K562 (cell line): ENCODE measurements at regions not wholly inside any gene's neighbourhood (a gene's known extent, or its start where the extent isn't known, plus 50 kb on each side); places are given as distances from the start of the nearest gene placed in this dataset.

Source experiments
- ATAC-seq: fragments of 200-7000 bp; cut with Tn5 transposase; 3 replicates; pipeline ENCODE4 v1.9.1; 2020; ENCODE audit warnings: moderate library complexity
- BruUV-seq: library from RNA; stranded (reverse); fragments of 400-500 nt; replicated peaks from 2 replicates; lab custom pipeline; 2021; lab: Mats Ljungman, UMichigan
- CTCF ChIA-PET: fragments of 300-600 bp; formaldehyde crosslinking; extraction: SDS; loops from one replicate; lab custom pipeline; 2021; ENCODE audit warnings: low intra/inter-chr PET ratio; lab: Yijun Ruan, JAX
- POLR2A ChIA-PET: fragments of 300-600, 350-650 bp; sonication (Branson Sonifier 250); formaldehyde crosslinking; extraction: SDS; loops from one replicate; lab custom pipeline; 2021; ENCODE audit warnings: antibody characterized with exemption, inconsistent platforms; lab: Yijun Ruan, JAX
- DNase-seq, 4 experiments: peaks; one replicate each; pipeline versions ENCODE4 v3.0.0 to v3.0.0-alpha.2; 2011 to 2018; ENCODE audit warnings: low spot score in 3 of 4, mixed read lengths in 3 of 4; ENCODE audit errors: extremely low read depth in 1 of 4
- FAIRE-seq: peaks from 2 replicates; lab custom pipeline; 2011; peaks lifted over from hg19 to GRCh38; lab: Jason Lieb, UNC
- H2AFZ ChIP-seq: 2 replicates; pipeline ENCODE4 v1.6.0; 2011; ENCODE audit warnings: low read depth, low read length, control low read depth, inconsistent platforms
- H3K27ac ChIP-seq: fragments of 200-600 bp; 3 replicates; pipeline ENCODE4 v1.8.0; 2011; ENCODE audit warnings: low read depth, mild to moderate bottlenecking, control low read depth, inconsistent platforms, low read length, moderate library complexity, mixed read lengths; ENCODE audit errors: extremely low read depth
- H3K27me3 ChIP-seq, 2 experiments: fragments of 300-600 bp in 1 of 2; 2 replicates in 1 of 2; 3 replicates in 1 of 2; pipeline versions ENCODE4 v1.6.0 to v1.8.0; 2011; ENCODE audit warnings: inconsistent platforms in 2 of 2, low read length in 2 of 2, mild to moderate bottlenecking in 1 of 2, mixed read lengths in 1 of 2, moderate library complexity in 1 of 2; ENCODE audit not compliant: control insufficient read depth in 2 of 2, insufficient read depth in 2 of 2
- H3K36me3 ChIP-seq: fragments of 300-600 bp; 3 replicates; pipeline ENCODE4 v1.8.0; 2011; ENCODE audit warnings: mild to moderate bottlenecking, low read length, inconsistent platforms; ENCODE audit not compliant: control insufficient read depth, insufficient read depth
- H3K4me1 ChIP-seq, 2 experiments: fragments of 200-600 bp in 1 of 2; replicated peaks in 1 of 2; 2 replicates in 1 of 2; 3 replicates in 1 of 2; pipeline versions ENCODE4 v1.5.1 to v1.8.0; 2011; ENCODE audit warnings: inconsistent platforms in 2 of 2, low read length in 2 of 2, mild to moderate bottlenecking in 1 of 2, mixed read lengths in 1 of 2, moderate library complexity in 1 of 2; ENCODE audit not compliant: control insufficient read depth in 2 of 2, insufficient read depth in 2 of 2
- H3K4me2 ChIP-seq: 2 replicates; pipeline ENCODE4 v1.6.1; 2011; ENCODE audit warnings: low read length, control low read depth, inconsistent platforms, mixed read lengths; ENCODE audit not compliant: insufficient read depth
- H3K4me3 ChIP-seq: fragments of 200-600 bp; sonication (generic), shearing (Covaris generic); 2 replicates; pipeline ENCODE4 v1.5.1; 2016; ENCODE audit warnings: control low read depth, inconsistent platforms
- H3K79me2 ChIP-seq: fragments of 200-600 bp; 3 replicates; pipeline ENCODE4 v1.8.0; 2011; ENCODE audit warnings: low read length, inconsistent platforms; ENCODE audit not compliant: control insufficient read depth, insufficient read depth
- H3K9ac ChIP-seq, 2 experiments: 2 replicates each; pipeline versions ENCODE4 v1.6.0 to v1.6.1; 2011; ENCODE audit warnings: low read depth in 2 of 2, low read length in 2 of 2, control low read depth in 1 of 2, inconsistent platforms in 1 of 2, mild to moderate bottlenecking in 1 of 2, mixed read lengths in 1 of 2; ENCODE audit not compliant: insufficient read depth in 1 of 2
- H3K9me1 ChIP-seq: one replicate; pipeline ENCODE4 v1.6.0; 2011; ENCODE audit warnings: inconsistent platforms, mild to moderate bottlenecking, low read length, moderate library complexity; ENCODE audit not compliant: control insufficient read depth, insufficient read depth
- H3K9me3 ChIP-seq: replicated peaks from 2 replicates; pipeline ENCODE4 v1.5.1; 2011; ENCODE audit warnings: low read depth, low read length, inconsistent platforms; ENCODE audit not compliant: control insufficient read depth, insufficient read depth
- H4K20me1 ChIP-seq: replicated peaks from 2 replicates; pipeline ENCODE4 v1.6.1; 2011; ENCODE audit warnings: low read length, inconsistent platforms, mixed read lengths; ENCODE audit not compliant: control insufficient read depth, insufficient read depth
- ARID1B ChIP-seq: fragments of 450-650 bp; IDR thresholded peaks from 2 replicates; pipeline ENCODE4 v1.6.1; 2016; ENCODE audit warnings: antibody characterized with exemption, mild to moderate bottlenecking, inconsistent platforms
- FOXJ3 ChIP-seq: sonication (generic); formaldehyde crosslinking; IDR thresholded peaks from 2 replicates; pipeline ENCODE4 v1.4.0; 2020; ENCODE audit warnings: mild to moderate bottlenecking, missing genetic modification reagents
- KAT7 ChIP-seq: sonication (generic); formaldehyde crosslinking; IDR thresholded peaks from 2 replicates; pipeline ENCODE4 v1.8.0; 2022; ENCODE audit warnings: missing genetic modification reagents, mild to moderate bottlenecking, borderline replicate concordance
- KAT8 ChIP-seq: fragments of 450-650 bp; IDR thresholded peaks from 2 replicates; pipeline ENCODE4 v1.6.1; 2016; ENCODE audit warnings: low read depth, mild to moderate bottlenecking
- RB1 ChIP-seq: fragments of 450-650 bp; IDR thresholded peaks from 2 replicates; pipeline ENCODE4 v1.6.1; 2017; ENCODE audit warnings: low read depth, mild to moderate bottlenecking
- SAP30 ChIP-seq: fragments of 200-600 bp; sonication (generic); IDR thresholded peaks from 2 replicates; pipeline ENCODE4 v1.6.1; 2012; ENCODE audit warnings: borderline replicate concordance, low read depth, mild to moderate bottlenecking, moderate library complexity, low read length, control low read depth, inconsistent platforms; ENCODE audit not compliant: insufficient read depth, poor library complexity, severe bottlenecking
- SMAD1 ChIP-seq: fragments of 150-350 bp; IDR thresholded peaks from 2 replicates; pipeline ENCODE4 v1.6.1; 2014; ENCODE audit warnings: low read length, low read depth; ENCODE audit not compliant: partially characterized antibody
- SMARCB1 ChIP-seq: IDR thresholded peaks from 2 replicates; pipeline ENCODE4 v1.6.1; 2011; ENCODE audit warnings: improper control_type of control experiment, low read depth; ENCODE audit not compliant: insufficient read length
- SOX6 ChIP-seq: fragments of 450-650 bp; IDR thresholded peaks from 2 replicates; pipeline ENCODE4 v1.6.1; 2014; ENCODE audit warnings: mild to moderate bottlenecking
- WGBS: fragments of 100-300 bp; shearing (Covaris generic); methylation state at CpG from one replicate; pipeline ENCODE4 v1.1.6; 2016; ENCODE audit warnings: low coverage, mixed read lengths; ENCODE audit not compliant: insufficient coverage; ENCODE audit errors: missing lambda C conversion rate; 5-methylcytosine and 5-hydroxymethylcytosine counted together
- in situ Hi-C: fragments of 300-500 bp; cut with MboI; formaldehyde crosslinking; loops from 4 replicates; pipeline ENCODE4 v1.15.0; 2018; ENCODE audit warnings: inconsistent platforms, mixed read lengths
- intact Hi-C: fragments of 100-400 bp; cut with micrococcal nuclease; formaldehyde crosslinking; loops from 2 replicates; pipeline ENCODE4 v1.14.2; 2022
- TF ChIP-seq, protein P1 (sequence below): fragments of 250-450 bp; sonication (Bioruptor Pico); IDR thresholded peaks from 2 replicates; pipeline ENCODE4 v1.5.0; 2021
- TF ChIP-seq, protein P2 (sequence below): fragments of 200-400 bp; formaldehyde crosslinking; IDR thresholded peaks from 2 replicates; pipeline ENCODE4 v1.6.1; 2017; ENCODE audit warnings: mild to moderate bottlenecking, low read depth, low read length, moderate library complexity
- TF ChIP-seq, protein P3 (sequence below): sonication (generic); formaldehyde crosslinking; IDR thresholded peaks from 2 replicates; pipeline ENCODE4 v1.8.1; 2022; ENCODE audit warnings: missing genetic modification reagents
- TF ChIP-seq, protein P4 (sequence below): fragments of 450-650 bp; formaldehyde crosslinking; IDR thresholded peaks from 2 replicates; pipeline ENCODE4 v1.4.0; 2022; ENCODE audit warnings: missing genetic modification characterization
- TF ChIP-seq, protein P5 (sequence below): IDR thresholded peaks from 2 replicates; pipeline ENCODE4 v1.6.1; 2016; ENCODE audit warnings: missing genetic modification characterization, missing compliant biosample characterization
- TF ChIP-seq, protein P6 (sequence below): sonication (generic); IDR thresholded peaks from 2 replicates; pipeline ENCODE4 v1.6.1; 2016

DNA sequence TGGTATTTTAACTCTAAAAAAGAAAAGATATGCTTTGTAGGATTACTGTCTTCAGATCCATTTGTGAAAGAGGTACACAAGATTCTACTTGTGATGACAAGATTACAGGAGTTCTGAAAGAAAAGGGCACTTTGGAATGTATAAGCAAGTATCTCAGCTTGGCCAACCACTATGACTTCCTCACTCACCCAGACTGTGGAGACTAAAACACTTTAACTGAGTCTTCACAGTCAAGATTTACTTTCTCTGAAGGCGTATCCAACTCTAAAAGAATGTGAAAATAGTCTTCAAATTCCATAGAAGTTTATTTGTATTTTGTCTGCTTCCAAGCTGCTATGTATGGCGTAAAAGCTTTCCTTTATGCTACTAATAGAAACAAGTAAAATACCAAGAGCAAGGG, 76.1 kb upstream of the SRRM3 start:
- Histone ChIP-seq H2AFZ (no peak overlapping the region), H3K9me1 (no peaks in the 10 kb centered on the region), H4K20me1 (no peaks in the 10 kb centered on the region), H3K79me2 (no peaks in the 10 kb centered on the region), H3K4me3 (no peak overlapping the region), H3K9ac (no peak overlapping the region), H3K4me2 (no peak overlapping the region), H3K27me3 (no peaks in the 10 kb centered on the region), H3K4me1 (peaks cover 0 to under 1% of the 10 kb centered on the region in 2 experiments; a peak in 2 of 5 replicates), H3K27ac (no peak overlapping the region), H3K36me3 (no peaks in the 10 kb centered on the region), H3K9me3 (no peaks in the 10 kb centered on the region)
- in situ Hi-C loops: no loop called here
- BruUV-seq: no TSS peak
- ATAC-seq: no peak
- CTCF ChIA-PET: no interaction called here
- POLR2A ChIA-PET: no interaction called here
- intact Hi-C loops: loop anchor here (5.0 kb wide), 1 partner anchor 258 kb away; no protein-coding TSS in a partner anchor
- TF ChIP-seq, protein P1, sequence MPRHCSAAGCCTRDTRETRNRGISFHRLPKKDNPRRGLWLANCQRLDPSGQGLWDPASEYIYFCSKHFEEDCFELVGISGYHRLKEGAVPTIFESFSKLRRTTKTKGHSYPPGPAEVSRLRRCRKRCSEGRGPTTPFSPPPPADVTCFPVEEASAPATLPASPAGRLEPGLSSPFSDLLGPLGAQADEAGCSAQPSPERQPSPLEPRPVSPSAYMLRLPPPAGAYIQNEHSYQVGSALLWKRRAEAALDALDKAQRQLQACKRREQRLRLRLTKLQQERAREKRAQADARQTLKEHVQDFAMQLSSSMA (CRISPR knock-in tag): no peak
- TF ChIP-seq, protein P2, sequence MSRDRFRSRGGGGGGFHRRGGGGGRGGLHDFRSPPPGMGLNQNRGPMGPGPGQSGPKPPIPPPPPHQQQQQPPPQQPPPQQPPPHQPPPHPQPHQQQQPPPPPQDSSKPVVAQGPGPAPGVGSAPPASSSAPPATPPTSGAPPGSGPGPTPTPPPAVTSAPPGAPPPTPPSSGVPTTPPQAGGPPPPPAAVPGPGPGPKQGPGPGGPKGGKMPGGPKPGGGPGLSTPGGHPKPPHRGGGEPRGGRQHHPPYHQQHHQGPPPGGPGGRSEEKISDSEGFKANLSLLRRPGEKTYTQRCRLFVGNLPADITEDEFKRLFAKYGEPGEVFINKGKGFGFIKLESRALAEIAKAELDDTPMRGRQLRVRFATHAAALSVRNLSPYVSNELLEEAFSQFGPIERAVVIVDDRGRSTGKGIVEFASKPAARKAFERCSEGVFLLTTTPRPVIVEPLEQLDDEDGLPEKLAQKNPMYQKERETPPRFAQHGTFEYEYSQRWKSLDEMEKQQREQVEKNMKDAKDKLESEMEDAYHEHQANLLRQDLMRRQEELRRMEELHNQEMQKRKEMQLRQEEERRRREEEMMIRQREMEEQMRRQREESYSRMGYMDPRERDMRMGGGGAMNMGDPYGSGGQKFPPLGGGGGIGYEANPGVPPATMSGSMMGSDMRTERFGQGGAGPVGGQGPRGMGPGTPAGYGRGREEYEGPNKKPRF: no peak
- TF ChIP-seq ARID1B: no peak
- TF ChIP-seq, protein P3, sequence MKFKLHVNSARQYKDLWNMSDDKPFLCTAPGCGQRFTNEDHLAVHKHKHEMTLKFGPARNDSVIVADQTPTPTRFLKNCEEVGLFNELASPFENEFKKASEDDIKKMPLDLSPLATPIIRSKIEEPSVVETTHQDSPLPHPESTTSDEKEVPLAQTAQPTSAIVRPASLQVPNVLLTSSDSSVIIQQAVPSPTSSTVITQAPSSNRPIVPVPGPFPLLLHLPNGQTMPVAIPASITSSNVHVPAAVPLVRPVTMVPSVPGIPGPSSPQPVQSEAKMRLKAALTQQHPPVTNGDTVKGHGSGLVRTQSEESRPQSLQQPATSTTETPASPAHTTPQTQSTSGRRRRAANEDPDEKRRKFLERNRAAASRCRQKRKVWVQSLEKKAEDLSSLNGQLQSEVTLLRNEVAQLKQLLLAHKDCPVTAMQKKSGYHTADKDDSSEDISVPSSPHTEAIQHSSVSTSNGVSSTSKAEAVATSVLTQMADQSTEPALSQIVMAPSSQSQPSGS (CRISPR knock-in tag): no peak
- TF ChIP-seq, protein P4, sequence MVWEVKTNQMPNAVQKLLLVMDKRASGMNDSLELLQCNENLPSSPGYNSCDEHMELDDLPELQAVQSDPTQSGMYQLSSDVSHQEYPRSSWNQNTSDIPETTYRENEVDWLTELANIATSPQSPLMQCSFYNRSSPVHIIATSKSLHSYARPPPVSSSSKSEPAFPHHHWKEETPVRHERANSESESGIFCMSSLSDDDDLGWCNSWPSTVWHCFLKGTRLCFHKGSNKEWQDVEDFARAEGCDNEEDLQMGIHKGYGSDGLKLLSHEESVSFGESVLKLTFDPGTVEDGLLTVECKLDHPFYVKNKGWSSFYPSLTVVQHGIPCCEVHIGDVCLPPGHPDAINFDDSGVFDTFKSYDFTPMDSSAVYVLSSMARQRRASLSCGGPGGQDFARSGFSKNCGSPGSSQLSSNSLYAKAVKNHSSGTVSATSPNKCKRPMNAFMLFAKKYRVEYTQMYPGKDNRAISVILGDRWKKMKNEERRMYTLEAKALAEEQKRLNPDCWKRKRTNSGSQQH (CRISPR knock-in tag): no peak
- no peak for TF ChIP-seq FOXJ3
- no peak for TF ChIP-seq SMAD1
- TF ChIP-seq KAT7 (CRISPR knock-in tag): no peak
- no peak for TF ChIP-seq SAP30
- TF ChIP-seq KAT8: no peak
- TF ChIP-seq, protein P5, sequence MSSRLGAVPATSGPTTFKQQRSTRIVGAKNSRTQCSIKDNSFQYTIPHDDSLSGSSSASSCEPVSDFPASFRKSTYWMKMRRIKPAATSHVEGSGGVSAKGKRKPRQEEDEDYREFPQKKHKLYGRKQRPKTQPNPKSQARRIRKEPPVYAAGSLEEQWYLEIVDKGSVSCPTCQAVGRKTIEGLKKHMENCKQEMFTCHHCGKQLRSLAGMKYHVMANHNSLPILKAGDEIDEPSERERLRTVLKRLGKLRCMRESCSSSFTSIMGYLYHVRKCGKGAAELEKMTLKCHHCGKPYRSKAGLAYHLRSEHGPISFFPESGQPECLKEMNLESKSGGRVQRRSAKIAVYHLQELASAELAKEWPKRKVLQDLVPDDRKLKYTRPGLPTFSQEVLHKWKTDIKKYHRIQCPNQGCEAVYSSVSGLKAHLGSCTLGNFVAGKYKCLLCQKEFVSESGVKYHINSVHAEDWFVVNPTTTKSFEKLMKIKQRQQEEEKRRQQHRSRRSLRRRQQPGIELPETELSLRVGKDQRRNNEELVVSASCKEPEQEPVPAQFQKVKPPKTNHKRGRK (tag): no peak
- TF ChIP-seq, protein P6, sequence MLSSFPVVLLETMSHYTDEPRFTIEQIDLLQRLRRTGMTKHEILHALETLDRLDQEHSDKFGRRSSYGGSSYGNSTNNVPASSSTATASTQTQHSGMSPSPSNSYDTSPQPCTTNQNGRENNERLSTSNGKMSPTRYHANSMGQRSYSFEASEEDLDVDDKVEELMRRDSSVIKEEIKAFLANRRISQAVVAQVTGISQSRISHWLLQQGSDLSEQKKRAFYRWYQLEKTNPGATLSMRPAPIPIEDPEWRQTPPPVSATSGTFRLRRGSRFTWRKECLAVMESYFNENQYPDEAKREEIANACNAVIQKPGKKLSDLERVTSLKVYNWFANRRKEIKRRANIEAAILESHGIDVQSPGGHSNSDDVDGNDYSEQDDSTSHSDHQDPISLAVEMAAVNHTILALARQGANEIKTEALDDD: no peak
- TF ChIP-seq SOX6: no peak
- no peak for TF ChIP-seq RB1
- no peak for TF ChIP-seq SMARCB1
- DNase-seq: no peak
- WGBS: 65% methylated on average over 2 of the region's 2 CpGs
- no peak for FAIRE-seq
